ENCODE measurements at regions not wholly inside any gene's neighbourhood (a gene's known extent, or its start where the extent isn't known, plus 50 kb on each side); places are given as distances from the start of the nearest gene placed in this dataset.

- TF ChIP-seq, protein P1, sequence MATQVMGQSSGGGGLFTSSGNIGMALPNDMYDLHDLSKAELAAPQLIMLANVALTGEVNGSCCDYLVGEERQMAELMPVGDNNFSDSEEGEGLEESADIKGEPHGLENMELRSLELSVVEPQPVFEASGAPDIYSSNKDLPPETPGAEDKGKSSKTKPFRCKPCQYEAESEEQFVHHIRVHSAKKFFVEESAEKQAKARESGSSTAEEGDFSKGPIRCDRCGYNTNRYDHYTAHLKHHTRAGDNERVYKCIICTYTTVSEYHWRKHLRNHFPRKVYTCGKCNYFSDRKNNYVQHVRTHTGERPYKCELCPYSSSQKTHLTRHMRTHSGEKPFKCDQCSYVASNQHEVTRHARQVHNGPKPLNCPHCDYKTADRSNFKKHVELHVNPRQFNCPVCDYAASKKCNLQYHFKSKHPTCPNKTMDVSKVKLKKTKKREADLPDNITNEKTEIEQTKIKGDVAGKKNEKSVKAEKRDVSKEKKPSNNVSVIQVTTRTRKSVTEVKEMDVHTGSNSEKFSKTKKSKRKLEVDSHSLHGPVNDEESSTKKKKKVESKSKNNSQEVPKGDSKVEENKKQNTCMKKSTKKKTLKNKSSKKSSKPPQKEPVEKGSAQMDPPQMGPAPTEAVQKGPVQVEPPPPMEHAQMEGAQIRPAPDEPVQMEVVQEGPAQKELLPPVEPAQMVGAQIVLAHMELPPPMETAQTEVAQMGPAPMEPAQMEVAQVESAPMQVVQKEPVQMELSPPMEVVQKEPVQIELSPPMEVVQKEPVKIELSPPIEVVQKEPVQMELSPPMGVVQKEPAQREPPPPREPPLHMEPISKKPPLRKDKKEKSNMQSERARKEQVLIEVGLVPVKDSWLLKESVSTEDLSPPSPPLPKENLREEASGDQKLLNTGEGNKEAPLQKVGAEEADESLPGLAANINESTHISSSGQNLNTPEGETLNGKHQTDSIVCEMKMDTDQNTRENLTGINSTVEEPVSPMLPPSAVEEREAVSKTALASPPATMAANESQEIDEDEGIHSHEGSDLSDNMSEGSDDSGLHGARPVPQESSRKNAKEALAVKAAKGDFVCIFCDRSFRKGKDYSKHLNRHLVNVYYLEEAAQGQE (IDR thresholded peaks at IDR 0.05; ENCODE audit: low read depth, low read length) = no peak
Observed at GRCh38 chr10:57094083-57094482, 733.0 kb upstream of the ZWINT start (continued).

DNA sequence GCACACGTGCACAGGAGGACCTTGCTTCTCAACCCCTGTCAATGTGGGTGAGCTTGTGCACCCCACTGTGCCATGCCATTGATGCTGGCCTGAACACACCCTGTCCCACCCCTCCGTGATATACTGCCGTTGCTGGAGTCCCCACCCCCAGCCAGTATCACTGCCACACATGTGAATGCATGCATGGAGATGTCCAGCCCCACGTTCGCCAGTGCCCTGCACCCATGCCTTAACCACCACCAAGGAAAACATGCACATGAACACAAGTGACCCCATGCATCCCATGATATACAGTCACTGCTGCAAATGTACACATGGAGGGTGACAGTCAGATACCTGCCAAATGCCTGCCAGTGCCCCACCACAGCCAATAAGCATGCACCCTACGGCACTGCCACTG is 692.5 kb upstream of the ZWINT start:
- POLR2A ChIA-PET = no interaction called here
- 3% methylated on average over 6 of the region's 6 CpGs for WGBS (ENCODE audit: insufficient coverage, insufficient replicate concordance, low lambda C conversion rate, missing lambda C conversion rate)

More for the DNA sequence above, 692.5 kb upstream of the ZWINT start:
- no peaks in the 10 kb centered on the region for H3K4me1 ChIP-seq (ENCODE audit: control insufficient read depth, insufficient read depth, low read length)
- ChIA-PET CTCF (no interaction called here), RAD21 (ENCODE audit: unreplicated experiment) (no interaction called here), SMC1A (ENCODE audit: uncharacterized antibody, unreplicated experiment) (no interaction called here)
- no peak overlapping the region for H3K4me3 ChIP-seq
- no peak for DNase-seq (ENCODE audit: low read depth, low spot score)
- no peak overlapping the region for H3K27ac ChIP-seq (ENCODE audit: control insufficient read depth, insufficient read depth)
- H4K20me1 ChIP-seq (ENCODE audit: control insufficient read depth, insufficient read depth) = no peaks in the 10 kb centered on the region
- no peak overlapping the region for H3K9ac ChIP-seq (ENCODE audit: control insufficient read depth, insufficient read depth, low read length)
- no peaks in the 10 kb centered on the region for H3K9me3 ChIP-seq (replicated peaks; ENCODE audit: control insufficient read depth, insufficient read depth, low read length)
- no peaks in the 10 kb centered on the region for H3K79me2 ChIP-seq (ENCODE audit: control insufficient read depth, insufficient read depth, low read length)
- no peak overlapping the region for H3K4me2 ChIP-seq (ENCODE audit: control insufficient read depth, insufficient read depth)
- BruUV-seq (replicated peaks) = no TSS peak
- FAIRE-seq = no peak
- ATAC-seq = no peak
- in situ Hi-C loops (cut with MboI) = no loop called here
- H3K27me3 ChIP-seq (replicated peaks in 1 of 2; ENCODE audit: control insufficient read depth in 2 of 2, insufficient read depth in 2 of 2, low read length in 1 of 2) = no peaks in the 10 kb centered on the region
- TF ChIP-seq FOXM1 (IDR thresholded peaks at IDR 0.05; ENCODE audit: low read depth, low read length) (no peak), PAX5 (IDR thresholded peaks at IDR 0.05; ENCODE audit: borderline replicate concordance, low read depth, low read length) (no peak), ZBTB4 (CRISPR knock-in tag; IDR thresholded peaks at IDR 0.05) (no peak), TARDBP (IDR thresholded peaks at IDR 0.05; ENCODE audit: borderline replicate concordance) (no peak), BHLHE40 (IDR thresholded peaks at IDR 0.05; ENCODE audit: borderline replicate concordance in 1 of 2, low read depth in 2 of 2, low read length in 1 of 2) (no peak), ZNF622 (IDR thresholded peaks at IDR 0.05) (no peak), WRNIP1 (IDR thresholded peaks at IDR 0.05; ENCODE audit: borderline replicate concordance, low read depth, low read length) (no peak)
- TF ChIP-seq, protein P2, sequence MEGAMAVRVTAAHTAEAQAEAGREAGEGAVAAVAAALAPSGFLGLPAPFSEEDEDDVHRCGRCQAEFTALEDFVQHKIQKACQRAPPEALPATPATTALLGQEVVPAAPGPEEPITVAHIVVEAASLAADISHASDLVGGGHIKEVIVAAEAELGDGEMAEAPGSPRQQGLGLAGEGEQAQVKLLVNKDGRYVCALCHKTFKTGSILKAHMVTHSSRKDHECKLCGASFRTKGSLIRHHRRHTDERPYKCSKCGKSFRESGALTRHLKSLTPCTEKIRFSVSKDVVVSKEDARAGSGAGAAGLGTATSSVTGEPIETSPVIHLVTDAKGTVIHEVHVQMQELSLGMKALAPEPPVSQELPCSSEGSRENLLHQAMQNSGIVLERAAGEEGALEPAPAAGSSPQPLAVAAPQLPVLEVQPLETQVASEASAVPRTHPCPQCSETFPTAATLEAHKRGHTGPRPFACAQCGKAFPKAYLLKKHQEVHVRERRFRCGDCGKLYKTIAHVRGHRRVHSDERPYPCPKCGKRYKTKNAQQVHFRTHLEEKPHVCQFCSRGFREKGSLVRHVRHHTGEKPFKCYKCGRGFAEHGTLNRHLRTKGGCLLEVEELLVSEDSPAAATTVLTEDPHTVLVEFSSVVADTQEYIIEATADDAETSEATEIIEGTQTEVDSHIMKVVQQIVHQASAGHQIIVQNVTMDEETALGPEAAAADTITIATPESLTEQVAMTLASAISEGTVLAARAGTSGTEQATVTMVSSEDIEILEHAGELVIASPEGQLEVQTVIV (IDR thresholded peaks at IDR 0.05; ENCODE audit: borderline replicate concordance, partially characterized antibody) = no peak
- no peaks in the 10 kb centered on the region for H3K36me3 ChIP-seq (ENCODE audit: control insufficient read depth in 2 of 2, insufficient read depth in 2 of 2, low read length in 1 of 2)
- no peak overlapping the region for H2AFZ ChIP-seq (ENCODE audit: control insufficient read depth, low read depth, low read length)
- intact Hi-C loops (cut with micrococcal nuclease; ENCODE audit: unreplicated experiment) = no loop called here

All from GM12878 (cell line).